Germinal center (tissue), 1 donor: ENCODE measurements at regions not wholly inside any gene's neighbourhood (a gene's known extent, or its start where the extent isn't known, plus 50 kb on each side); places are given as distances from the start of the nearest gene placed in this dataset.

Source experiments
- DNase-seq: peaks from one replicate; pipeline ENCODE4 v3.0.0; 2012; ENCODE audit warnings: mixed read lengths, low spot score

GRCh38 chr14:101004176-101004575, 100.7 kb upstream of the RTL1 start:
- DNase-seq, result no peak

- DNase-seq, result no peak
Observed at GRCh38 chr14:101004954-101005353, 101.4 kb upstream of the RTL1 start.

DNA sequence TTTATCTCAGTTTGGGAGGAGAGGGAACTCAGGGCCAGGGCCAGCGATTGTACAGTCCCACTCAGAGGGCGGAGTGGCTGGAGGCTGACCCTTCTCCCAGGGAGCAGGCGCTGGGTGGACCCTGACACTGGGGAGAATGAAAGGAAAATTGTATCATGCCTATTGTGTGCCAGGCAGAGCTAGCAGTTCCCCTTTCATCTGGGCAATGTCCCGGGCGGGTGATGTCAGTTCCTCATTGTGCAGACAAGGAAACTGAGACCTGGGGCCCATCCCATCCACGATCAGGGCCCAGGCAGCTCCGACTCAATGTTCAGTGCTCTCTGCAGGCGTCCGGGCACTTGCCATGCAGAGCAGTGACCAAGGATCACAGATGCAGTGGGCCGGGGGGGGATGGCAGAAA, 101.9 kb upstream of the RTL1 start:
- DNase-seq, result no peak

DNA sequence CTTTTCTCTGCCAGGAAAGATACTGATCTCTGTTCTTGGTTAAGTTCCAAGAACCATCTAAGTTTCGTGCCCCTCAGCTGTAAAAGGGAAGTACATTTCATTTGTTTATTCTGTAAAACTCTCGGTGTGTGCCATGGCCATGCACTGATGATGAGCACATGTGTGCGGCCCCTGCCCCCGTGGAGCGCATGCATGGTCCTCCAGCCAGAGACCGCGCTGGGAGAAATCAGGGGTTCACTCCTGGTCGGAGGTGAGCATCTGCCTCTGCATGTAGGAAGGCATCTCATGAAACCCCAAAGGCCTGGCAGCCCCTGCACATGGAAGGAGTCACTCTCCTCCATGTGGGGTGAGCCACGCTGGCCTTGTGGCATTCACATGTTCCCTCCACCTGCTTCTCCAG, 102.5 kb upstream of the RTL1 start:
- DNase-seq, result no peak

DNA sequence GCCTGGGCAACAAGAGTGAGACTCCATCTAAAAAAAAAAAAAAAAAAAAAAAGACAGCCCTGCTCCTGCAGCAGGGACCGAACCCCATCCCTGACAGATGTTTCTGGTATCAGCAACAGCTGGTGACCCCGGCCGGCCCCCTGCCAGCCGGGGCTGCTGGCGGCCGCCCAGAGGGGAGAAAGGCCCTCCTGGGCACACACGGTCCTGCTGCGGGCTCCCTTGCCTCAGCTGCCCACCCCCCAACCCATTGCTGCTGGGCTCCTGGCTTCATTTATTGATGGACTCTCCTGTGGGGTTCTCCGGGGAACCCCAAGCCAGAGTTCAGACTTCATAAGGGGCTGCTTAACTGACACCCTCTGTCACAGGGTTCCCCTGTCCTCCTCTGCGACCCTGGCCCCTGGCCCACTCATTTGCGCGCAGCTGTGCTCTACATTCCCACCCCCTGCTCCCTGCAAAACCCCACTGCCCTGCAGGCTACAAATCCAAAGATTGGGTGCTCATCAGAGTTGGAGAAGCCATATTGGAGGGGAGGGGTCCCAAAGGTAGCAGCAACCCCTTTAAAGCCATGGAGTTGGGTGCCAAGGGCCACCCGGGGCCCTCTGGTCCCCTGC, 103.6 kb upstream of the RTL1 start:
- no peak for DNase-seq

- no peak for DNase-seq
Observed at GRCh38 chr14:101007765-101008164, 104.2 kb upstream of the RTL1 start.

- DNase-seq, result no peak
Observed at GRCh38 chr14:101008196-101008595, 104.7 kb upstream of the RTL1 start.

GRCh38 chr14:101008631-101009336, 105.3 kb upstream of the RTL1 start:
- DNase-seq, result no peak

- DNase-seq, result no peak
Observed at GRCh38 chr14:101009531-101009930, 106.0 kb upstream of the RTL1 start.

DNA sequence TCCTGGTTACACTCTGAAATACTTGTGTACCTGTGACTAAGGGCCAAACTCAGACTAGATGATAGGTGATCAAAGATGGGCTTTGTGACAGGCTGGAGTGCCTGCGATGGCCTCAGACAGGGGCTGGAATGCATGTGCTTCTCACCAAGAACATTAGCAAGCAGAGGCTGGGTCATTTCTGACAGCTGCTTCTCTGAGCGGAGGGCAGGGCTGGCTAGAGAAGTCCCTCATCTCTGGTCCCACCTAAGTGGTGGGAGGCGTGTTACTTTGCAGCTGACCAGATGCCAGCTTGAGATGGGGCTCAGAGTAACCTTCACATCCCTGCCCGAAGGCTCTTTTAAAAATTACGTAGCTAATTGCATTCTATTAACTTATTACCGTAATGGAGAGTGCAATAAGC, 106.8 kb upstream of the RTL1 start:
- DNase-seq, result no peak

- no peak for DNase-seq
Observed at GRCh38 chr14:101010835-101011234, 107.3 kb upstream of the RTL1 start.

DNA sequence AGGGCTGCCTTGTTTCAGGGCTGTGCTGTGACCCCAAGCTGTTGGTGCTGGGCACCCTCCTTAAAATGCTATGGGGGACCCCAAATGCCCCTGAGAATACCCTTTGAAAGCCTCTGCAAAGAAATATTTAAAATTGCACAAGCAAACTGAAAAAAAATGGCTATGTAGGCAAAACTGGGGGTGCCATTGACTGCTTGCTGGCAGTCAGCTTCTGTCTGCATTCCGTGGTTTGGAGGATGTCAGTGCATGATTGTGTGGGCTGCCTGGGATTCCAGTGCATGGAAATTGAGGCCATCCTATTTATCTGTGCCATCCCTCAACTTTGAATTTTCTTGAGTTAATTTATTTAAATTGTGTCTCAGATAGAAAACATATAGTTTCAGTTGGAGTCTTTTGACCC, 113.7 kb upstream of the RTL1 start:
- no peak for DNase-seq

DNA sequence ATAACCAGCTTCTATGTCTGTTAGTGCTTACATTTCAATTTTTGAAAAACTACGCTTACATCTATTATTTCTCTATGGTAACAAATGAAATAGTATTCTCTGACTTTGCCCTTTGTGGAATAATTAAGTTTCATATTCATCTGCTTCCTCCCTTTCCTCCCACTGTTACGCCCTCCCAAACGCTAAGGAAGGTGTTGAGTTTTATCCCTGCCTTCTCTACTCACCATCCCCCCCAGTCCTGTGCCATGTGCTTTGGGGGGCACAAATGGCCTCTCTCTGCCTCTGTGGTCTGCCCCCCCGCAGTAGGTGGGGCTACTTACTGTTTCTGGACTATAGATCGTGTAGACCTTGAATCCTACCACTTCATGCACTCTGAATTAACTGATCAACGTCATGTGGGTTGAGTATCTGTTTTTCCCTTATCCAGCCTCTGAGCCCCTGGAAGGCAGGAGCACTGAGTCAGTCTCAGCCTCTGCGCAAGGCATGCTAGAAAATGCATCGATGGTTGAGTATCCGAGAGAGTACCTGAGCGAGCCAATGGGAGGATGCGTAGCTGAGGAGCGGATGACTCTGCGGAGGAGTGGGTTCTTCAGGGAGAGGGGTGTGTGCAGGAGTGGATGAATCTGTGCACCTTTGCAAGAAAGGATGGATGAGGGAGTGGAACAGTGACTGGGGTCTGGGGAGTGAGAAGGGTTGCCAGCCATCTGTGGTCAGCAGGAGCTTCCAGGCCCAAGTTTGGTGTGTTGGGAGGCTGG, 114.5 kb upstream of the RTL1 start:
- no peak for DNase-seq

DNA sequence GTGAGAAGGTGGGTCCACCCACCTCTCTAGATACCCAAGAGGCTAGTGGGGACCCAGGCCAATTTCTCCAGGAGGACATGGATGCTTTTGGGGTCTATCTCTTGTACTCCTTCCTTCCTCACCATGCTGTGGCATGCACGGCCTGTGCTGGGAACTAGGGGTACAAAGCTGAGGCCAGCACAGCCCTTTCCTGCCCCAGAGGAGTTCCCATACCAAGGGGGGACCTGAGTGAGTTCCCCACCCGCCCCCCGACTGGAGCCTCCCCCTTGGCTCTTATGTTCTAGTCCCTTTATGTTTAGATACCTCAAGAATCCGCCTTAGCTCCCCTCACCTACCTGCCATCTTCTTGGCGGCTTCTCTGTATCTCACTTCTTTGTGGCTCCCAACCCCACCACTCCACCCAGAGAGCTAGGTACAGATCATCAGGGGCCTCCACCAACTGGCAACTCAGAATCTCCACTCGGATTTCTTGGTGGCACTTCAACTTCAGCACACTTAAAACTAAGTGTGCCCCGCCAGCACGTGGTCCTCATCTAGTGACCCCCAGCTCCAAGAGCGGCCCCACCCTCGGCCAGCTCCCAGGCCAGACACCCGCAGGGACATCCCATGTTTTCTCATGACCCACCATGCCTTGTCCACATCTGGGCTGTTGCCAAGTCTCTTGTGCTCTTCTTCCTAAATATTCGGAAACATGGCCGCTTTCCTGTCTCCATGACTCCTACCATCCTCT, 115.2 kb upstream of the RTL1 start:
- DNase-seq, result no peak

DNA sequence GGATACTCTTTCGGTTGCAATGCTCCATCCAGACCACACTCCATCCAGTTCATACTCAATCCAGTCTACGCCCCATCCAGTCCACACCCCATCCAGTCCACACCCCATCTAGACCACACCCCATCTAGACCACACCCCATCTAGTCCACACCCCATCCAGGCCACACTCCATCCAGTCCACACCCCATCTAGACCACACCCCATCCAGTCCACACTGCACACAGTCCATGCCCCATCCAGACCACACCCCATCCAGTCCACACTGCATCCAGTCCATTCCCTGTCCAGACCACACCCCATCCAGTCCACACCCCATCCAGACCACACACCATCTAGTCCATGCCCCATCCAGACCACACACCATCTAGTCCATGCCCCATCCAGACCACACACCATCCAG, 116.0 kb upstream of the RTL1 start:
- DNase-seq, result no peak

GRCh38 chr14:101019990-101020710, 116.6 kb upstream of the RTL1 start:
- no peak for DNase-seq

DNA sequence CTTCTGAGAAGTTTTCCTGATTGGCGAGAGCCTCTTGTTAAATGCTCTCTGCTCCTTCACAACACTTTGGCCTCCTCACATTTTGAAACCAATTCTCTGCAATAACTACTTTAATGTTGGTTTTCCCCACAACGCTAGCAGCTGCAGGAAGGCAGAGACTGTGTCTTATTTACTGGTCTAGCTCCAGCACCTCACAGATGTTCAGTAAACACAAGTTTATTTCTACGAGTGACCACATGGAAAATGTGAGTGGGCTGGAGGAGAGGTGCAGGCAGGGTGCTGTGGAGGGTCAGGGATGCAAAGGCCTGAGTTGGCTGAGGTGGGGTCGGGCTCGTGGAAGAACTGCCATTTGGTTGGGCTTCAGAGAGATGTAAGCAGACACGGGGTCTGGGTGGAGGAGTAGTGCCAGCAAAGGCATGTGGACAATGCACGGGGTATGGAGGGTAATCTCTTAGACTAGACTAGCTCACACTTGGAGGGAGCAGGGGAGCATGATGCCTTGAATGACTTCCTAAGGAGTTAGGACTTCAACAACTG, 117.4 kb upstream of the RTL1 start:
- DNase-seq, result no peak

DNA sequence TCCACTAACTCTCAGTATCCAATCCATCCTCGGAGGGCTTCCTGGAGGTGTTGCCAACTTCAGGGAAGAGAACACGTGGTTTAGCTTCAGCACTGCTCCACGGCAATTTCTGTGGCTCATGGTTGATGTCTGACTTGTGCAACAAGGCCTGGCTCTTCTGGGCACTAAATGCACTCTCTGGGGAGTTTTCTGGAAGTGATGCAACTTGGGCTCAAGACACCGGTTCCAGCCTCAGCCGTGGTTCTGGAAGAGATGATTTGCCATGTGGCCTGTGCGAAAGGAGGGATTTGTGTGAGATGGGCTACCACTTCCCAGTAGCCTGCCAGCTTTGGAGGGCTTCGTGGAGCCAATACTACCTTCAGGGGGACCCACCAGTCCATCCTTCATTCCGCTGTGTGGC, 118.6 kb upstream of the RTL1 start:
- DNase-seq, result no peak

- no peak for DNase-seq
Observed at GRCh38 chr14:101022916-101023435, 119.5 kb upstream of the RTL1 start.

GRCh38 chr14:101024686-101025085, 121.2 kb upstream of the RTL1 start:
- no peak for DNase-seq

GRCh38 chr14:101025131-101025530, 121.6 kb upstream of the RTL1 start:
- DNase-seq, result no peak

DNA sequence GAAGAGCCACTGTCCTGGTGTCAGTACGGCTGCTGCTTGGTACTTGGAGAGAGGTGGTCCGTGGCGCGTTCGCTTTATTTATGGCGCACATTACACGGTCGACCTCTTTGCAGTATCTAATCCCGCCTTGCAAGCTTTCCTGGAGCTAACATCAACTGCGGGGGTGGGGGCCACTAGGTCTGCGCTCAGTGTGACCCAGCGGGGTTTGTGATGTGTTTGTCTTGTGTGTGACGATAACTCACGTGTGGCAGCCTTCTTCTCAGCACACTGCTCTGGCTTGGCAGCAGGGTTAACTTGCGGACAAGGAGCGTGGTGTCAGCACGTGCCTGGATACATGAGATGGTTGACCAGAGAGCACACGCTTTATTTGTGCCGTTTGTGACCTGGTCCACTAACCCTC, 122.2 kb upstream of the RTL1 start:
- no peak for DNase-seq
